NCI-H1092 treated with DMSO at 0.1 percent for 48 hours (cell line): ENCODE measurements at regions not wholly inside any gene's neighbourhood (a gene's known extent, or its start where the extent isn't known, plus 50 kb on each side); places are given as distances from the start of the nearest gene placed in this dataset.
"Not testable (repeated sequence)": the region's sequence is repeated elsewhere in the genome, so short reads cannot be mapped to it uniquely, and the experiment has no call there.

Experiments used
- DNase-seq: peaks from one replicate; lab custom pipeline; 2025; lab: John Stamatoyannopoulos, UW

DNA sequence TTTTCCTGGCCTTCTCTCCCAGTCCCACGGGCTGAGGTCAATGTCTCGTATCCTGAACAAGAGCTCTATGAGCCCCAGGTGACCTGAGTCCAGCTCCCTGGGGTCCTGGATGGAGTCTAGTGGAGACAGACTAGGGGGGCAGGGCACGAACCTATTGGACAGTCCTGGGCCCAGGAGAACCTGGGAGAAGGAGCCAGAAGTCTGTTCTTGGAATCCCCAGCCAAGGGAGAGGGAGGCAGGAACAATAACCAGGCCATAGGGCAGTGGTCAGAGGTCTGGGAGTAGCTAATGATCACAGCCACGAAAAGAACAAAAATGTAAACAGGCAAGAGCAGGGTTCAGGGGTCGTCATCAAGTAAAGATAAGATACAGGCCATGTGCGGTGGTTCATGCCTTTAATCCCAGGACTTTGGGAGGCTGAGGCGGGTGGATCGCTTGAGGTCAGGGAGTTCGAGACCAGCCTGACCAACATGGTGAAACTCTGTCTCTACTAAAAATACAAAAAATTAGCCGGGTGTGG, 60.8 kb downstream of the COPRS start:
- DNase-seq = no peak

DNA sequence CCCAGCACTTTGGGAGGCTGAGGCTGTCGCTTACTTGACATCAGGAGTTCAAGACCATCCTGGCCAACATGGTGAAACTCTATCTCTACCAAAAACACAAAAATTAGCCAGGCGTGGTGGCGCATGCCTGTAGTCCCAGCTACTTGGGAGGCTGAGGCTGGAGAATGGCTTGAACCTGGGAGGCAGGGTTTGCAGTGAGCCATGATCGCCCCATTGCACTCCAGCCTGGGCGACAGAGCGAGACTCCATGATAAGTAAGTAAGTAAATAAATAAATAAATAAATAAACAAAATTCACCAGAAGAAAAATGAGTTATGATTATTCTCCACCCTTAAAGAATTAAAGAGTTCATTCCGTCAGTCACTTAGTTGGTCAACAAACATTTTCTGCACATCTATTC, 63.1 kb downstream of the COPRS start:
- DNase-seq = not testable (repeated sequence)

DNA sequence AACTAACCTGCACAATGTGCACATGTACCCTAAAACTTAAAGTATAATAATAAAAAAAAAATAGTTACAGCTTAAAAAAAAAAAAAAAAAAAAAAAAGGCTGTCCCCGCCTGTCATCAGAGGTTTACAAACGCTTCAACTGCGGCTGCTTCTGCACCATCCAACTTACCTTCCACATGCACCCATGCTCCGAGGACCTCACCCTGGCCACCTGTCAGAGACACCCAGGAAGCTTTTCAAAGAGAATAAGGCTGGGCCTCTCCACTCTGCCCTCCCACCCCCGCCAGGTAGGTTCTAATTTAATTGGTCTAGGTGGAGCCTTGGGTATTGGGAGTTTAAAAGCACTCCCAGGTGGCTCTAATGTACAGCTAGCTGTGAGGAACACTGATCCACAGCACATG, 64.9 kb downstream of the COPRS start:
- DNase-seq = no peak

DNA sequence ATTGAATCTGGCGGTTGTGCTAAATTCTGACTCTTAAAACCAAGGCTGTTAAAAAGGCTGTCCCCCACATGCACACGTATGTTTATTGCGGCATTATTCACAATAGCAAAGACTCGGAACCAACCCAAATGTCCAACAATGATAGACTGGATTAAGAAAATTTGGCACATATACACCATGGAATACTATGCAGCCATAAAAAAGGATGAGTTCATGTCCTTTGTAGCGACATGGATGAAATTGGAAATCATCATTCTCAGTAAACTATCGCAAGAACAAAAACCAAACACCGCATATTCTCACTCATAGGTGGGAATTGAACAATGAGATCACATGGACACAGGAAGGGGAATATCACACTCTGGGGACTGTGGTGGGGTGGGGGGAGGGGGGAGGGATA, 65.4 kb downstream of the COPRS start:
- DNase-seq = not testable (repeated sequence)

DNA sequence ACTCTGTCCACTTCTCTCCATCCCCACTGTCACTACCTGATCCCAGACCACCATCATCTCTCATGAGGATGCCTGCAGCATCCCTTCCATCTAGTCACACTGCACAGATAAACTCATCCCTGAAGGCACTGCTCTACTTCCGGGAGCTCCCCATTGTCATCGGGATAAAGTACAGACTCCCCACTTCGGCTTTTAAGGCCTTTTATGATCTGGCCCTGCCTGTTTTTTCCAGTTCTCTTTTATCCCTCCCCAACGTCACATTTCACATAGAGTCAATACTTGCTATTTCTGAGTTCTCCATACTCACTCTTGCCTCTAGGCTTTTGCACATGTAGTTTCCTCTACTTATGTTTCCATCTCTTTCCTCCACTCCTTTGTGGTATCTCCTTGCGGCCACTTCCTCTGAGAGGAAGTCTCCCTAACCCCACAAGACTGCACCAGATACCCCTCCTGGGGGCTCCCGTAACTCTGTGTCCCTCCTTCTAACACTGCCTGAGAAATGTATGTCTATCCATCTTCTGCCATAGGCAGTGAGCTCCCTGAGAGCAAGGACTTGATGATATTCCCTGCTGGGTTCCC, 66.9 kb downstream of the COPRS start:
- DNase-seq = no peak

DNA sequence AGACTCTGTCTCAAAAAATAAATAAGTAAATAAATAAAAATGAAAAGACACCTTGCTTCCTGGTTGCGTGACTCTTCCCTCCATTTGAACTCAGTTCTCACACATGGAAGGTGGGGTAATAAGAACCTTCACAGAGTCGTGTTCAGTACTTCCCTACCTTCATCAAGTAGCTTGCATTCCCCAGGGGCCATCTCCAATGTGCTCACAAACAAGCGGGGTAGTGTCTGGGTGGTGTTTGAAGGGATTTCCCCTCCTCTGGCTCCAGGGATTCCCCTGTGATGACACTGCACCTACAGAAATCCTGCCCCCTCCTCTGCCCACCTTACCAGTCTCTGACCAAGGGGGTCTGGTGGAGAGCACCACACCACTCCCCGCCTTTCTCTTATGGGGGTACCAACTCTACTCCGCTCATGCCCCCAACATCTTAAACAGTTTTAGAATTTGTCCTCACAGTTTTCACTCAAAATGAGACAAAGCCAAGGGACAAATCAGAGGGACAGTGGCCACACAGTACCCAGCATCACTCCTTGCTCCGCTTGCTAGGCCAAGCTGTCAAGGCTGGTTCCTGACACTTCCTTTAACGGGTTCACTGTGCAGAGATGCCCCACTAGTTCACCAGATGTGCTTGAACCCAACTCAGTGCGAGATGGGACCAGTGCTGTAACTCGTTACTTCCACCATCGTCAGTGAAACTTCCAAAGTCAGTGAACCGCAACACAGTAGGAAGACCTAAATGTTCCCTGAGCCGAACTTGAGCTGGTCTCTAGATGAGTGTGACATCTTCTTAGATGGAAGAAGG, 69.1 kb downstream of the COPRS start:
- no peak for DNase-seq

DNA sequence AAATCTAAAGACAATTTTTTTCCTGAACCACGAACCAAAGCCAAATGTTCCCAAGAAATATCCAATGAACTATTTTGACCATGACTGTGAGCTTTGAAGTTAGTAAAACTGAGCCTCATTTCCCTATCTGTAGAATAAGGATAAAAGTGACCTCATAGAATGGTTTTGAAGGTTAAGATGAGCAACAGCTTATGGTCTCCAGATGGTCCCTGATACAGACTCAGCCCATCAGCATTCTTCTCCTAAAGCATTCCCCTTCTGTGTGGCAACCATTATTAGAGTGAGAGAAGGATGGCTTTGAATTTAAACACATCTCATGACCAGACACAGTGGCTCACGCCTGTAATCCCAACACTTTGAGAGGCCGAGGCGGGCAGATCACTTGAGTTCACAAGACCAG, 70.1 kb downstream of the COPRS start:
- DNase-seq = no peak

DNA sequence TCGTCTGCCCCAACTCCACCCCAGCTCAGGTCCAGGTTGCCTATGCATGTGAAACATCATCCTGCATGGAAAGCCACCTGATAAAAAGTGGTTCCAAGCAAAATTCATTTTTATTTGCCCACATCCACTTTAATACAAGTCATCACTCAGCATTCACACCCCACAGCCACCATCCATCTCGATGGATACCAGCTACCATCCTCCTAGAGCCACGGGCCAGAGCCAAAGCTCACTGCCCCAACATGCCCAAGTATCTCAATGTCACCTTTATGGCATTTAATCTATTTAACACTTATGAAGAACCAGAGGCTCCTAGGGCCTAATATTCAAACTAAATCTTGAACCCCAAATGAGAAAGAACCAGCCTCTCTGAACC, 70.5 kb downstream of the COPRS start:
- no peak for DNase-seq

DNA sequence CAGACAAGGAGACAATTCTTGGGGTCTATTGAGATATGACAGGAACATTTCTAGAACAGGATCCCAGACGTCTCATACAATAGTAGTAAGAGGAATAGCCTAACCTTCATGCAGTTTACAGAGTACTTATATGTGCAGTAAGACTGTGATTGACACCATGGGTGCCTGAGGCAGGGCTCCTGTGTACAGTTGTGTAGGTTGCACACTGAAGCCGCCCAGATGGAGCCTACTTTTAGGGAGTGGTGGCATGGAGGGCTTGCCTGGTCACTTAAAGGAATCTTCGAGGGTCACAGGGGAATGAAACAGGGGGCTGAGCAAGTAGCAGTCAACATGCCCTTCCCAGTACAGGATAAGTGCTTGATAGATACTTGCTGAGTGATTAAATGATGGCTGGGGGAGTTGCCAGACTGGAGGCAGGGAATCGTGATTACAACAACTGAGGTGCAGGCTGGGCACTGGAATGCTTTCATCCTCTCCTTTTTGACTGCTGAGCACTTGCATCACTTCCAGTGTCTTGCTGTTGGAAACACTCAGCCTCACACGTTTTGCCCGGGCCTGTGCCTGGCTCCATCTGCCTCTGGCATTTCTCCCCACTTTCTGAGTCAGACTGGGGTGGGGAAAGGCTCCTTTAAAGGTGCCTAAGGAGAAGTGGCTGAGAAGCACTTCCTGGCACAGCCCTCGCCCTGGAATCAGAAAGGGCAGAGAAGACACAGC, 71.0 kb downstream of the COPRS start:
- no peak for DNase-seq

DNA sequence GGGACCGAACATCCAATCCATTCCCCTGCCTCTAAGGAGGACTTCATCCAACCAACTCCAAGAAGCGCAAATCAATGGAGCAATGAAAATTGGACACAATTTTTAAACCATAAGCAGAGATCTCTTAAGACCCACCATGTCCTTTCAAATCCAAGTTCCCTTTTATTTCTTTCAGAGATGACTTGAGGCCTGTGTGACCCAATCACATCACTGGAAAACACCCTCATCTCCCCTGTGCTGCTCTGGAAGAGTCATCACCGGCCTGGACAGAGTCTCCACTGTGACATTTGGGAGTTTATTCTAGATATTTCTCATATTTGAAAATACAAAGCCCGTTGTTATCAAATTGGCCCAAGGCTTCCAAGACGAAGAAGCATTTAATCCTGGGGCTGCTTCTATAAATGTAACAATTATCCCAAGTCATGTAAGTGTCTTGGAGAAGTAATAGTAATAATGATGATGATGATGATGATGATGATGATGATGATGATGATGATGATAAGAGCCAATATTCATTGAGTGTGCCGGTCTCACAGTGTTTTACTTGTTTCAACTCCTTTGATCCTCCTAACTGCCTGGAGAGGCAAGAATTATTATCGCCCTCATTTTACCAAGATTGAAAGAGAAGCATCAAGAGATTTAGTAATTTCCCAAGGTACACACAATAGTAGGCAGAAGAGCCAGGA, 72.1 kb downstream of the COPRS start:
- DNase-seq = no peak

DNA sequence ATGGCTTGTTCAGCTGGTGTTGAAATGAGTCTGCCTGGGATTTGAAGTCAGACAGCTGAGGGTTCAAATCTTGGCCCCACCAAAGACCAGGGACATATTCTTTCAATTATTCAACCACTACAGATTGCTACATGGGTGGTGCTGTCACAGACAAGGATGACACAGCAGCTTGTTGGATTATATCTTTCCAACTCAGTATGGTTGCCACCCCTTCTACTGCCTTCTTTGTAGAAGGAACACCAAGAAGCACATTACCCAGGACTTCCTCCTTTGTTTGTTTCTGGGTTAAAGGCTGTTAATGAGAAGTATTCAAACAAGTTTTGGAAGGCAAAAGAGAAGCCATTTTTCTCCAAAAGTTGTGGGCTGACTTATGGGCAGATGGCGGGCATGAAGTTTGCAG, 78.6 kb downstream of the COPRS start:
- no peak for DNase-seq

DNA sequence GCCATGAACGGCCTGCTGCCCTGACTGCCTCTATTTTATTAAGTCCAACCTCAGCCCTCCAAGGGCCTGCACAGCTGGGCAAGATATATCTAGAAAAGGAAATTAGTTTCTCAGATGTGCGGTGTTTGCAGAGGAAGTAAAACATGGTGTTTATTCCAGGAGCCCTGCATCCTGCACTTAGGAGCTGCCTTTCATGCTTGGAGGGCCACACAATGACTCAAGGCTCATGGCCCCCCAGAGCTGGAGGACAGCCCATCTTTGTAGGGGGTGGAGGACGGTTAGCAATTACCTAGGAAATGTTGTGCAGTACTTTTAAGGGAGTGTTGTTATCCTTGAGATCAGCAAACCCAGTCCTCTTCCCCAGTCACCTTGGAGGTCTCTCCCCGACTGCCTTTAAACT, 80.5 kb downstream of the COPRS start:
- no peak for DNase-seq

DNA sequence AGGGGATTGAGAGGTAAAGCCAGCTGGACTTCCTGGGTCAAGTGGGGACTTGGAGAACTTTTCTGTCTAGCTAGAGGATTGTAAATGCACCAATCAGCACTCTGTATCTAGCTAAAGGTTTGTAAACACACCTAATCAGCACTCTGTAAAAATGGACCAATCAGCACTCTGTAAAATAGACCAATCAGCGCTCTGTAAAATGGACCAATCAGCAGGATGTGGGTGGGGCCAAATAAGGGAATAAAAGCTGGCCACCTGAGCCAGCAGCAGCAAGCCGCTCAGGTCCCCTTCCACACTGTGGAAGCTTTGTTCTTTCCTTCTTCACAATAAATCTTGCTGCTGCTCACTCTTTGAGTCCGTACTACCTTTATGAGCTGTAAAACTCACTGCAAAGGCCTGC, 87.7 kb downstream of the COPRS start:
- not testable (repeated sequence) for DNase-seq

DNA sequence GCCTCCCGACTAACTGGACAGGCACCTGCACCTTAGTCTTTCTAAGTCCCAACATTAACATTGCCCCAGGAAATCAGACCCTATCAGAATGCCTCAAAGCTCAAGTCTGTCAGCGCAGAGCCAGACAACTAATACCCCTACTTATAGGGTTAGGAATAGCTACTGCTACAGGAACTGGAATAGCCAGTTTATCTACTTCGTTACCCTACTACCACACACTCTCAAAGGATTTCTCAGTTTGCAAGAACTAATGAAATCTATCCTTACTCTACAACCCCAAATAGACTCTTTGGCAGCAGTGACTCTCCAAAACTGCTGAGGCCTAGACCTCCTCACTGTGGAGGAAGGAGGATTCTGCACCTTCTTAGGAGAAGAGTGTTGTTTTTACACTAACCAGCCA, 88.5 kb downstream of the COPRS start:
- not testable (repeated sequence) for DNase-seq

DNA sequence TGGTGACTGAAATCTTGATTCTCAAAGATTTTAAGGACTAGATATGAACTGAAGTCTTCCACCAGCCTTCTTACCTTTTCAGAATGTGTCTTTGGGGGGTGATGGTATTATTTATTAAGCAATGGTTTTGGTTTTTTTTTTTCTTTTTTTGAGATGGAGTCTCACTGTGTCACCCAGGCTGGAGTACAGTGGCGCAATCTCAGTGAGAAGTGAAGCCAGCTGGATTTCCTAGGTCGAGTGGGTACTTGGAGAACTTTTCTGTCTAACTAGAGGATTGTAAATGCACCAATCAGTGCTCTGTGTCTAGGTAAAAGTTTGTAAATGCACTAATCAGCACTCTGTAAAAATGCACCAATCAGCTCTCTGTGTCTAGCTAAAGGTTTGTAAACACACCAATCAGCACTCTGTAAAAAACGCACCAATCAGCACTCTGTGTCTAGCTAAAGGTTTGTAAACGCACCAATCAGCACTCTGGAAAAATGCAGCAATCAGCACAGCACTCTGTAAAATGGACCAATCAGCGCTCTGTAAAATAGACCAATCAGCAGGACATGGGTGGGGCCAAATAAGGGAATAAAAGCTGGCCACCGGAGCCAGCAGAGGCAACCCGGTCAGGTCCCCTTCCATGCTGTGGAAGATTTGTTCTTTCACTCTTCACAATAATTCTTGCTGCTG, 97.1 kb downstream of the COPRS start:
- DNase-seq = not testable (repeated sequence)

DNA sequence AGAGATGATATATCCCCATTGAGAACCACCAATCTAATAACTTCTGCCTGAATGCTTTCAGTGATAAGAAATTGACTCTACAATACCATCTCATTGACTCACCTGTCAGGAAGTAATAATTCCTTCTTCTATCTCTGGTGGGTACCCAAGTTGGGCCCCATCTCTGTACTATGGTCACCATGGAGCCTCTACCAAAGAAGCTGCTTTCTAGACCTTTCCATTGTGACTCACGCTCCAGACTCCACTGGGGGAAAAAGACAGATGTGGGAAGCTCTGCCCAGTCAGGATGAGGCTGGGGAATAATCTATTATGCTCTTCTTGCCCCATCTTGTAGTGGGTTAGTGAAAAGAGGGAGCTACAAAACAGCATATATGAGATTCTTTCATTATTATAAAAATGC, 100.4 kb downstream of the COPRS start:
- no peak for DNase-seq

DNA sequence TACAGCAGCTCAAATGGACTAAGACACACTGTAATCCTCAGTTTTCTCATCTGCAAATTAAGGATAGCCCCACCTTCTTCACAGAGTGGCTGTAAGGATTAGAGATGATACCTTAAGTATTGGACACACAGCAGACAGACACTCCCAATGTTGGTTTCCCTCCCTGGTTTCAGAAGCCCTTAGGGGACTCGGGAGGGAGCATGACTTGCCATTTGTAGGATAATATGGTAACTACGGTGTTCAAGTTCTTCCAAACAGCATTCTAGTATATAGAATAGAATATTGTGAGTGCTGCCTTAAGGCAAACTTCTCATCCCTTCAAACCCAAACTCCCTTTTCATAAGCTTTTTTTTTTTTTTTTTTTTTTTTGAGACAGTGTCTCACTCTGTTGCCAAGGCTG, 101.9 kb downstream of the COPRS start:
- DNase-seq = no peak

DNA sequence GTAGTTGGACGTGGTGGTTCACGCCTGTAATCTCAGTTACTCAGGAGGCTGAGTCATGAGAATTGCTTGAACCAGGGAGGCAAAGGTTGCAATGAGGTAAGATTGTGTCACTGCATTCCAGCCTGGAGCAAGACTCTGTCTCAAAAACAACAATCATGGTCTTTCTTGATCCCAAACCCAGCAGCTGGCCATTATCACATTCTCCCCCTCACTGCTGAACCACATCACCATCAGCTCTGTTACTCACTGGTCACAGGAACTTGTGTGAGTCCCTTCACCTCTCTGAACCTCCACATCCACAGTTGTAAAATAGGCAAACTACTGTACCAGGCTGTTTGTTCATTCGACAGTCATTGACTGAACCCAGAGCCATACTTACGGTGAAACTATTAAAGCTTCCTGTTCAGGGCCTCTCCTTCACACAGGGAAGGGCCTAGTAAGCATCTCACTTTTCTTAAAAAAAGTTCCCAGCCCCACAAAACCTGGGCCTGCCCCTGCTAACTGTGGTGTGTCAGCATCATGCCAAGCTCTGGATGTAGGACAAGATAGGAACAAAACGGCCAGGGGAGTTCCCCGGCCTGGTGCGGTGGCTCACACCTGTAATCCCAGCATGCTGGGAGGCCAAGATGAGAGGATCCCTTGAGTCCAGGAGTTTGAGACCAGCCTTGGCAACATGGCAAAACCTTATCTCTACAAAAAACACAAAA, 104.7 kb downstream of the COPRS start:
- no peak for DNase-seq

DNA sequence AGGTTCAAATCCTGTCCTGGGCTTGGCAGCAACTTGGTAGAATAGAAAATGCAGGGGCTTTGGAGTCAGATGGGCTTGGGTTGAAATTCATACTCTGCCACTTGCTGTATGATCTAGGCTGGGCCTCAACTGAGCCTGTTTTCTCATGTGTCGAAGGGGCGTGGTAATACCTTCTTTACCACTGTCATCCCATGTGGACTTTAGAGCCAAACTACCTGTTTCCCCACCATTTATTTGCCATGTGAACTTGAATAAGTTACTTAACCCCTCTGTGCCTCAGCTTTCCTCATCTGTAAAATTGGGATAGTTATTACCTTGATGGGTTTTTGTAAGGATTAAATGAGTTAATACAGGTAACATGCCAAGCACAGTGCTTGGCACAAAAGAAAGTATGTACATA, 106.0 kb downstream of the COPRS start:
- no peak for DNase-seq

DNA sequence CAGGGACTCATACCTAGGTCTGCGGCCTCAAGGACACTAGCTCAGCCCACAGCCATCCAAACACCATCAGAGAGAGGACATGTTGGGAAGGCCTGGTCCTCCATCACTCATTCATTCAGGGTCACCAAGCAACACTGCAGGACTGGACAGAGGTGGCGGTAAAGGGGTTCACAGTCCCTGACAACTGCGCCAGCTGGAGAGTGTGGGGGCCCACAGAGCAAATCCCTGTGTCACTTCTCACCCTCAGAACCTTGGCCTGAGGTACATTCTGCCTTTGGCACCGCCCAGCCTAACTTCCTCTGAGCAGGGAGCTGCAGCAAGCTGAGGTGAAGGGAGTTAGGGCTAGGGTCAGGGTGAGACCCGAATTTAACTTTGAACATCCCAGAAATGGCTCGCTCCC, 106.5 kb downstream of the COPRS start:
- no peak for DNase-seq

DNA sequence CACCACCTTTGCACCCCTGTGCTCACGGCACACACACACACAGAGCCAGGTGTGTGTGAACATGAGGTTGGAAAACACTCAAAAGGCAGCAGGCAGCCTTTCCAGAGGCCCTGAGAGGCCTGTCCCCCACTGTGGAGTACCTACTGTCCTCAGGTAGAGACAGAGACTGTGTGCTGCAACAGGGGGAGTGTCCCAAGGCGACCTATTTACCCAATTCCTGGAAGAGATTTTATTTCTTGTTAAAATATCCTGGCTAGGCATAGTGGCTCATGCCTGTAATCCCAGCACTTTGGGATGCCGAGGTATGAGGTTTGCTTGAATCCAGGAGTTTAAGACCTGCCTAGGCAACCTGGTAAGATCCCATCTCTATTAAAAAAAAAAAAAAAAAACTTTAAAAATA, 108.5 kb downstream of the COPRS start:
- no peak for DNase-seq
